Ishikawa (cell line): ENCODE measurements at regions not wholly inside any gene's neighbourhood (a gene's known extent, or its start where the extent isn't known, plus 50 kb on each side); places are given as distances from the start of the nearest gene placed in this dataset.

ENCODE experiments used
- CEBPB ChIP-seq: IDR thresholded peaks from 2 replicates; pipeline ENCODE4 v1.6.1; 2012
- CREB1 ChIP-seq: IDR thresholded peaks from 2 replicates; pipeline ENCODE4 v1.6.1; 2012; ENCODE audit warnings: low read depth
- NFIC ChIP-seq: IDR thresholded peaks from 2 replicates; pipeline ENCODE4 v1.6.1; 2012
- TAF1 ChIP-seq: IDR thresholded peaks from 2 replicates; pipeline ENCODE4 v1.6.1; 2012; ENCODE audit warnings: low read depth, mild to moderate bottlenecking
- TEAD4 ChIP-seq: IDR thresholded peaks from 2 replicates; pipeline ENCODE4 v1.6.1; 2012
- TF ChIP-seq, protein P1 (sequence below): IDR thresholded peaks from 2 replicates; pipeline ENCODE4 v1.6.1; 2012

DNA sequence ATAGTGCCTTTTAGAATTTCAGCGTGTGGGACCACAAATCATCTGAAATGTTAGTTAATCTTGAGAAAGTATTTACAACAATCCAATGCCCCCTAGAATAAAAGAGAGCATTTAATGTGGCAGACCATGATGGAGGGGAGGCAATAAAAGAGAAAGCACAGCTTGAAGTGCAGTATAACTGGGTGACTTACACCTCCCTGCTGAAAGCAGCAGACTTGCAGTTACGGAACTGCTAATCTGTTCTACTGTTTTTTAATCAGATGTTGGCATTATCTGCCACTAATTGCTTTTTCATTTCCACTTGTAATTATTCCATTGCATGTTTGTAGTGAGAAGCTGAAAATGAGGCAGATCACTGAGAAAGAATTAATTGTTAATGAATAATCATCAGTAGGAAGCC, 130.5 kb upstream of the ITGA4 start:
- TF ChIP-seq CEBPB (no peak), NFIC (no peak), TEAD4 (no peak), TAF1 (no peak), CREB1 (no peak)
- TF ChIP-seq, protein P1, sequence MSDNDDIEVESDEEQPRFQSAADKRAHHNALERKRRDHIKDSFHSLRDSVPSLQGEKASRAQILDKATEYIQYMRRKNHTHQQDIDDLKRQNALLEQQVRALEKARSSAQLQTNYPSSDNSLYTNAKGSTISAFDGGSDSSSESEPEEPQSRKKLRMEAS = no peak
